ENCODE measurements at regions not wholly inside any gene's neighbourhood (a gene's known extent, or its start where the extent isn't known, plus 50 kb on each side); places are given as distances from the start of the nearest gene placed in this dataset.

DNA sequence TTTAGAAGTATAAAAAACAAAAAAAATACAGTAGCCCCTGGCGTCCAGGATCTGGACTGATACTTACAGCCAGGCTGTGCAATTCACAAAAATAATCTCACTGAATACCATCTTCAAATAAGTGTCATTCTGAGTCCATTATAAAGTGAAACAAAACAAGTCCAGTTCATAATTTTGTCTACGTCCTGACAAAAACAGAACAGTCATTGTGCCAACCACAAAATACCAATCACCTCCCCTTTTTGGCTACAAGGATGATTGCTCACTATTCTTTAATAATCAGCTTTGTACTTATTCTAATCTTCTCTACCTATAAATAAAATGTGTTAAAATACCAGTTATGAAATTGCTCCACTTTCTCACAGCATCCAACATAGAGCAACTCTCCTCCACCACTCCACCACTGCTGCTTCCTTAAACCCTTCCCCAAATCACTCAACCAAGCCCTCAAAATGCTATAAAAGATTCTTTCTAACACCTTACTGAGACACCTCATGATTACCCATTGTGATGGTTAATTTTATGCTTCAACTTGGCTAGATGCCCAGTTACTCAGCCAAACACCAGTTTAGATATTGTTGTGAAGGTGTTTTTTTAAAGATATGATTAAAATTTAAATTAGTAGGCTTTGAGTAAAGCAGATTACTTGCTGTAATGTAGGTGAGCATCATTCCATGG, 479.8 kb upstream of the SEMA3A start:
- no peak for DNase-seq

- DNase-seq, result no peak
These were observed 474.7 kb upstream of the SEMA3A start for GRCh38 chr7:84669177-84669732.

DNA sequence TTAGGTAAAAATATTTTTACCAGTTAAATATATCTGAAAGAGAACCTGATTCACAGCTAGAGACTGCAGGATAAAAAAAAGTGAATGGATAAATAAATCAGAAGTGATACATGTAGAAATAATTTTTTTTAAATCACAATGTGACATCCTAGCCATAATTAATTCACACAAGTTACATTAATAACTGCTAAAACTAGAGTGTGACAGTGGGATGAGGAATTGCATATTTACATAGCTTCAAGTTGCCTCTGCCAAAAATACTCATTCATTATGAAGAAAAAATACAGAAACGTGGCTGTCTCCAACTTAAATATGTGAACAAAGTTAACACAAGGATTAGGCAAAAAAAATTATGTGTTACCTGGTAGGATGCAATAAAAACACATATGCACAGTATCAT, 473.5 kb upstream of the SEMA3A start:
- no peak for DNase-seq

GRCh38 chr7:84666651-84667050, 472.1 kb upstream of the SEMA3A start:
- no peak for DNase-seq

DNA sequence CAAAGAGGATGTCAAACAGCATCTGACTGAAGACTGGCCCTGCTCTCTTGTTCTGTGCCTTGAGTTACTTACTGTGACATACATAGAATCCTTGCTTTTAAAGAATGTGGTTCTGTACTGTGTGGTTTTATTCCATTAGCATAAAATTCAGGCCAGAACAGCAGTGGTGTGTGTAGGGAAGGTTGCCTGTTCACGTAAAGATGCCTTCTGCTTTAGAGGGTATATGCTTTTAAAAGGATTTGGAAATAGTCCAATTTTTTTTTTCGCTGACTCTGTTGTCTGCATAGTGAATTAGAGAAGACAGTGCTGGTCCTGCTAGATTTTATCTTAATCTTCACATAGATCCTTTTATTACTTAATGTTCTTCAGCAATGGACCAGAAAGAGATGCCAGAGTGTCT, 470.8 kb upstream of the SEMA3A start:
- no peak for DNase-seq

DNA sequence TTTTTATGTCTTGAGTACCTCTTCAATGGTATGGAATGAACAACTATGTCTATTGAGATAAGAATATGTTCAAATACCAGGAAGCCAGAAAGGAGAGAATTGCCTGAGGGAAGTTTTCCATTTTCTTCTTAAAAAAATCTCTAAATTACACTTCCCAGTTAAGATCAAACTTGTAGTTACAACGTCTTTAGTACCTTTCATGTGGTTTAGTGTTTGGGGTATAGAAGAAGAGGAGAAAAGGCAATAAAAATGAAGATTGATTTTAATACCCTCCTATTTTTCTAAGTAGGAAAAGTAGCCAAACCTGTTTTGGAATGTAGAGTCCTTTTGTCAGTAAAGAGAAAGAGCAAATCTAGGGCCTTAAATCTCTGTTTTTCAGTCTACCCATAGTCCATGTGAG, 470.0 kb upstream of the SEMA3A start:
- DNase-seq, result no peak

DNA sequence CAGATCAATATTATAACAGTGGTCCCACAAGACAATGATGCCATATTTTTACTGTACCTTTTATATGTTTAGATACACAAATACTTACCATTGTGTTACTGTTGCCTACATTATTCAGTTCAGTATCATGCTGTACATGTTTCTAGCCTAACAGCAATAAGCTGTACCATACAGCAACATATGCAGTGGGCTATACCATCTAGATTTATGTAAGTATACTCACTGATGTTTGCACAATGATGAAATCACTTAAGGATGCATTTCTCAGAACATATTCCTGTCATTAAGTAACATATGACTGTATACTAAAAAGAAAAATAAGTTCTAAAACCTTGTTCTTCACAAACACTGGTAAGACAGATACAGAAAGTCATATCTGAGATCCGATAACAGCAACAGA, 468.6 kb upstream of the SEMA3A start:
- no peak for DNase-seq

DNA sequence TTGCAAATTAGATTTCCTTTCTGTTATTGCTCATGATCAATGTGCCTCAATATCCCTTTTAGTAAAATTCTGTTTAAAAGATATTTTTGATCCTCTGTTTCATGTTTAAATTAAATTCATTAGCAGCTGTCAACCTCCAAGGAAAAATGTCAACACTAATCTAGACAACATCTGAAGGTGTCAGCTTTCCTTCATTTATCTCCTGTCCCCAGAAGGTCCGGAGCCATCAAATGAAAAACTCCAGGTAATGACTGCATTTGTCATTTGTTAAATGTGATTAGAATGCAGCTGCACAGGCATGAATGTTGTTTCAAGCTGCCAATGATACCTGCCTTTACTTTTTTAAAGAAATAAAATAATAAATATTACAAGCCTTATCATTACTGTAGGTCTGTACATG, 463.7 kb upstream of the SEMA3A start:
- DNase-seq, result no peak

DNA sequence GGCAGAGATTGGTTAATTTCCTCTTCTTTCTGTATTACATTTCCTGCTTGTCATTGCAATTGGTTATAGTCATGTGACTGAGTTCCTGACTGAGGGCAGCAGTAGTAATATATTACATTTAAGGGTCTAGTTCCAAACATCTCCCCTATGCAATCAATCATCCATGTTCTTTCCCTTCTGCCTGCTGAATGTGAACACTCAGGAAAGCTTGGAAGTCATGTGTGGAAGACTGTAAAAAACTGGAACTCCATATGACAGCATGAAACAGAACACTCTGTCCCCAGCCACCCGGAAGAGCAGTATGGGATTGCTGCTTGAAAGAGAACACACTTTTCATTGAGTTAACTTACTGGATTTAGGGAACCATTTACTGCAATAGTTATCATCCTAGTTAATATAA, 459.7 kb upstream of the SEMA3A start:
- DNase-seq, result no peak

GRCh38 chr7:84651876-84652275, 457.3 kb upstream of the SEMA3A start:
- DNase-seq, result no peak

DNA sequence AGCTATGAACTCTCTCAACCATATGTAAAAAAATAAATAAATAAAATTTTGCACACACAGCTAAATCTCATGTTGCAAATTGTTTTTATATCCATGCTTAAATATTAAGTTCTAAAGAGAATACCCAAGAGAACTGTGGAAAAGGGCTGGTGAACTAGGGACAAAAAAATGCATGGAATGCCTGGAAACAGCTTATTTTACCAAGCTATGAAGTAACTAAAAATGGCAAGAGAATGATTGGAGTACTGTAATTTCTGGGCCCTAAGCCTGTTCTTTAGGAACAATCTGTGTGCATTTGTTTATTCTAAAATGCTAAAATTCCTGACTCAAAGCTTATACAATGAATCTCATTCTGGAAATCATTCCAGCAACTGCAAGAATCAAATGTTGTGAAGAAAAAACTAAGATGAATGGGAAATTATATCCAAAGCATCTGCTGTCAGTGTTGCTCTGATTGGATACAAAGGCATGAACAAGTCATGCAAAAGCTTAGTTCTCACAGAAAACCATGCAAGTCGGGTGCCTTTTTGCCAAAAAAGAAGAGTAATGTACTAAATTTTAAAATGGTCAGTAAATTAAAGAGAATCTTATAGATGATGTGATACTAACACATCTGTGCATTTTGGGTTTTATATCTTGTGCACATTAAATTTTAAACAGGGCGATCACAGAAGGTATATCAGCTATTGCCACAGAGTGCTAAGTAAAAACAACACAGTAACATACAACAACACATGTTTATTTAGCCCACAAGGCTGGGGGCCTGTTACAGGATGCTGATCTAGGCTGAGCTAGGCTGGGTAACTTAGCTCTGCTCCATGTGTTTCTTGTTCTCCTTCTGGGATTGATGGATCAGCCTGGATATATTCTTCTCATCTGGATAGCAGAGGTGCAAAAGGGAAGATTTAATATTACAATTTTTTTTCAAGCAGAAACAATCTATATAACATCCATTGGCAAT, 453.5 kb upstream of the SEMA3A start:
- no peak for DNase-seq

GRCh38 chr7:84642611-84643010, 448.0 kb upstream of the SEMA3A start:
- DNase-seq, result no peak

DNA sequence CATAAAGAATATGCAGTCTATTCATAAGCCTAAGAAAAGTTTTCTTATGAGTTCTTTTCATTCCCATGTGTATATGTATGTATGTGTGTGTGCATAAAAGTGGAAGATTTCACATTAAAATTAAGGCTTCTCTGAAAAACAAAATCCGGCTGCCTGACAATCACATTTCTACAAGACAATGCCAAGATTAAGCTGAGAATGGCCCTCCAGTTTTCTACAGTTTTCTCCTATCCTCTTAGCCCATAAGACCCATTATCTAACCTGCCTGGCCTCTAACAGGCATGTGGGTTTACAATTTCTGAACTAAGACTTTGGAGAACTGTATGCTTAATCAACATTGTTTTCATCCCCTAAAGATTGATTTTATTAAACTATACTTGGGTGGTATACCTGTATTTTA, 446.0 kb upstream of the SEMA3A start:
- no peak for DNase-seq

GRCh38 chr7:84638339-84638697, 443.7 kb upstream of the SEMA3A start:
- no peak for DNase-seq

GRCh38 chr7:84637568-84638338, 443.2 kb upstream of the SEMA3A start:
- DNase-seq, result no peak

DNA sequence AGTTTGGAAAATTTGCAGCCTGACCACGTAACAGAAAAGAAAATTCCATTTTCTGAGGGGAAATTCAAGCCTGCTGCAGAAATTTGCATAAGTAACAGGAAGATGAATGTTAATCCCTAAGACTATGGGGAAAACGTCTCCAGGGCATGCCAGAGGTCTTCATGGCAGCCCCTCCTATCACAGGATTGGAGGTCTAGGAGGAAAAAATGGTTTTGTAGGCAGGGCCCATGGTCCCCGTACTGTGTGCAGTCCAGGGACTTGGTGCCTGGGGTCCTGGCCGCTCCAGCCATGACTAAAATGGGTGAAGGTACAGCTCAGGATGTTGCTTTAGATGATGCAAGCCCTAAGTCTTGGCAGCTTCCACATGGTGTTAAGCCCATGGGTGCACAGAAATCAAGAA, 437.3 kb upstream of the SEMA3A start:
- DNase-seq, result no peak

GRCh38 chr7:84629640-84630318, 435.2 kb upstream of the SEMA3A start:
- DNase-seq, result no peak

- no peak for DNase-seq
These were observed 434.6 kb upstream of the SEMA3A start for GRCh38 chr7:84629216-84629615.

DNA sequence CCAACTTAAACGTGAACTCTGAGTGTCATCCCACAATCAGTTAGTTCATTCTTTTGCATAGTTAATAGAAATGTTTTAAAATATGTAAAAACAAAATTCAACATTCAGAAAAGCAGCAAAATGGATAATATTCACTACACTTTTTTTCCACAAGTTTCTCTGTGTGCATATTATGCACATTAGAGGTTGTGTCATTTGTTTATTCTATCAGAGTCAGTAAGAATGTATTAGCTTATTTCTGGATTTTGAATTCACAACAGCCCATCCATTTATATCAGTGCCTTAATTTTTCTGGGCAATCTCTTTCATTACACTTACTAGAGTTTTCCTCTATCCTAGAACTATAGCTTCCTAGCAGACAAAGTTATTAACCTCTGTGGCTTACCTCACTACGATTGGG, 432.7 kb upstream of the SEMA3A start:
- DNase-seq, result no peak

- no peak for DNase-seq
These were observed 430.3 kb upstream of the SEMA3A start for GRCh38 chr7:84624927-84625326.

DNA sequence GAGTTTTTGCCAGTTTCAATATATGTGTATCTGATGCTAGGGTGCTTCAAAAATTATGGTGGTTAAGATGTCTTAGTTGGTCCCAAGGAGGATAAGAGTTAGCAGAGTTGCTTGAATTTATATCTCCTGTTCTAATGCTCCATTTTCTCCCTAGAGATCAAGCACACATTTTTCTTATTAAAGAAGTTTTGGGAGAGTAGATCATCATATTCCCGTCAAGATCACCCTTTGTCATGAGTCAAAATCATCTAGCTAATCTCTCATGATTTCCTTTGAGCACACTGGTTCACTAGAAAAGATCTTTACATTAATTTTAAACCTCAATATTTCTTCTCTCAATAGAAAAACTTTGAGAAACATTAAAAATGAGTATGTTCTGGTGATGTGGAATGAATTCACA, 429.9 kb upstream of the SEMA3A start:
- DNase-seq, result no peak

GRCh38 chr7:84617265-84618030, 422.9 kb upstream of the SEMA3A start:
- no peak for DNase-seq

Data from NCI-H1694 treated with DMSO at 0.1 percent for 48 hours (cell line).